SK-N-SH (cell line): ENCODE measurements at regions not wholly inside any gene's neighbourhood (a gene's known extent, or its start where the extent isn't known, plus 50 kb on each side); places are given as distances from the start of the nearest gene placed in this dataset.

Experiments
- CTCF ChIP-seq: fragments of 200-600 bp; sonication (generic); IDR thresholded peaks from 2 replicates; pipeline ENCODE4 v1.6.1; 2017; ENCODE audit warnings: antibody characterized with exemption, mild to moderate bottlenecking, moderate library complexity
- ELF1 ChIP-seq: IDR thresholded peaks from 2 replicates; pipeline ENCODE4 v1.4.0; 2012
- JUND ChIP-seq: IDR thresholded peaks from 2 replicates; pipeline ENCODE4 v1.4.0; 2012
- REST ChIP-seq: IDR thresholded peaks from 2 replicates; pipeline ENCODE4 v1.6.1; 2012; ENCODE audit warnings: mild to moderate bottlenecking, low read depth, low read length, moderate library complexity

DNA sequence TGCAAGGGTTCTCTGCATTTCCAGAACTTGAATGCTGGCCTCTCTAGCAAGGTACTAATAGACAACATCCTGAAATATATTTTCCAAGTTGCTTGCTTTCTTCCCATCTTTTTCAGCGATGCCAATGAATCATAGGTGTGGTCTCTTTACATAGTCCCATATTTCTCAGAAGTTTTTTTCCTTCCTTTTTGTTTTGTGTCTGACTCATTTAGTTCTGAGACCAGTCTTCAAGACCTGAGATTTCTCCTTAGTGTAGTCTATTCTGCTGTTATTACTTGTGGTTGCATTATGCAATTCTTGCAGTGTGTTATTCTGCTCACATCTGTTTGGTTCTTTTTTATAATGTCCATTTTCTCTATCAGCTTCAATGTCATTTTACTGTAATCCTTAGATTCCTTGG is 1265.0 kb upstream of the ALCAM start:
- TF ChIP-seq CTCF (no peak), ELF1 (no peak), JUND (no peak), REST (no peak)
